GM19455 (cell line): ENCODE measurements at regions not wholly inside any gene's neighbourhood (a gene's known extent, or its start where the extent isn't known, plus 50 kb on each side); places are given as distances from the start of the nearest gene placed in this dataset.

Experiments
- ATAC-seq: cut with Tn5 transposase; IDR thresholded peaks from one replicate; pipeline ENCODE4 v1.9.1; 2021; ENCODE audit not compliant: unreplicated experiment

DNA sequence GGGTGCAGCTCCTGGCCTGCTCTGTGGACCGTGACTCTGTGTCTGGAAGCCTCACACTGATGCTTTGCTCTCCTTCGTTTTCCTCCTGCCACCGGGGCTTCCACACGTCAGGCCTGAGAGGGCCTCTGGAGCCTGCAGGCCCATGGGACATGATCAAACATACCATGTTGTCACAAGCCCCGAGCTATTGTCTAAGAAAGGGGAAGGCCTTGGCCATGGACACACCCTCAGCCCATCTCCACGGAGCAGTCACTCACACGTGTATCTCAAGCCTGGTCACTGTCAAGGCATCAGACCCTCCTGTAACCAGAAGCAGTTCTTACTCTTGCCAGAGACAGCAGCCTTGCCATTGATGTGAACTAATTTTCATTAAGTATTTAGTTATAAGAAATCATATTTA lies 814.1 kb upstream of the SALL3 start:
- no peak for ATAC-seq

GRCh38 chr18:78168526-78168925 lies 811.1 kb upstream of the SALL3 start:
- no peak for ATAC-seq

- no peak for ATAC-seq
These were observed 810.3 kb upstream of the SALL3 start for GRCh38 chr18:78169174-78169864.

GRCh38 chr18:78171954-78172353 lies 807.7 kb upstream of the SALL3 start:
- no peak for ATAC-seq

- no peak for ATAC-seq
These were observed 804.9 kb upstream of the SALL3 start for GRCh38 chr18:78174737-78175136.

GRCh38 chr18:78178812-78179211 lies 800.8 kb upstream of the SALL3 start:
- no peak for ATAC-seq

DNA sequence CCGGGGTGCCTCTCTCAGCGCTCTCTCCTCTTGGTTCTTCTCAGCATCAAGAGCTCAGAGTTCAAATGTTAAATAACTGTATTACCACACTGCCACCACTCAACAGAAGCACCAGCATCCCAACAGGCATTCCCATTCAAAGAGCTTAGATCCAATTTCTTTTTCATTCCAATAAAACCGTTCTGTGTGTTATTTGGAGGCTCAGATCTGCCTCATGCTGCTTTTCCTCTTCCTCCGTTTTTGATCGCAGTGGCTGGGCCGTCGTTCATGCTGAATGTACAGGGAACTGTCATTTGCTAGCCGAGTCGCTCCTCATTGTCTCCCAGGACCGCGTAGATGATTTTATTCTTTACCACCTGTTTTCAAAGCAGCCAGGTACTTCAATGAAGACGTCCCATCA lies 798.9 kb upstream of the SALL3 start:
- no peak for ATAC-seq

DNA sequence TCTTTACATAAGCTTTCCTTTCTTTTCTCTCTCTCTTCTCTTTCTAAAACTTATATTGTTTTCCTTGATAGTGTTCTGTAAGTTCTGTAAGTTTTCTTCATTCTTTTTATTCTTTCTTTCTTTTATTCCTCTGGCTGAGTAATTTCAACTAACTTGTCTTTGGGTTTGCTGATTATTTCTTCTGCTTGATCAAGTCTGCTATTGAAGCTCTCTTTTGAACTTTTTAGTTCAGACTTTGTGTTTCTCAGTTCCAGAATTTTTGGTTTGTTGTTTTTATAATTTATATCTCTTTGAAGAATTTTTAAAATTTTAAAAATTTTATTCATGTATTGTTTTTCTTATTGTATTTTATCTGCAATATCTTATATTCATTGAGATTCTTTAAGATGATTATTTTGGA lies 795.8 kb upstream of the SALL3 start:
- ATAC-seq: no peak

GRCh38 chr18:78191276-78191675 lies 788.3 kb upstream of the SALL3 start:
- ATAC-seq: no peak

GRCh38 chr18:78192054-78192453 lies 787.6 kb upstream of the SALL3 start:
- no peak for ATAC-seq

GRCh38 chr18:78196280-78196679 lies 783.3 kb upstream of the SALL3 start:
- ATAC-seq: no peak

GRCh38 chr18:78199002-78199401 lies 780.6 kb upstream of the SALL3 start:
- ATAC-seq: no peak

DNA sequence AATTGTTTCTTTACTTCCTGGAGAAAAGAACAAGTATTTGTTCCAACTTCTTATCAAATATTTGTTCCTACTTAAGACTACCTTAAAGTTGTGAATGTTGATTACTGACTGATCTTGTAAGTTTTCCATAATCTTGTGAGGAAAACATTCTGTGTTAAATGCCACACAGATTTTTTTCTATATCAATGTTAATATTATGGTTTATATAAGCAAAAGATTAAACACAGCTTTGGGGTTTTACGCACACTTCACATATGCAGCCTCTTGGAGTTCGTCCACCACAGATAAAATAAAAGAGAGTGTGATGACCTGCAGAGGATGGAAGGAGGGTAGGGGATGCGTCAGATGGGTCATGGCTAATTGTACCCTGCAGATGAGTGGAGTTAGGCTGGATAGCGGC lies 780.0 kb upstream of the SALL3 start:
- ATAC-seq: no peak

DNA sequence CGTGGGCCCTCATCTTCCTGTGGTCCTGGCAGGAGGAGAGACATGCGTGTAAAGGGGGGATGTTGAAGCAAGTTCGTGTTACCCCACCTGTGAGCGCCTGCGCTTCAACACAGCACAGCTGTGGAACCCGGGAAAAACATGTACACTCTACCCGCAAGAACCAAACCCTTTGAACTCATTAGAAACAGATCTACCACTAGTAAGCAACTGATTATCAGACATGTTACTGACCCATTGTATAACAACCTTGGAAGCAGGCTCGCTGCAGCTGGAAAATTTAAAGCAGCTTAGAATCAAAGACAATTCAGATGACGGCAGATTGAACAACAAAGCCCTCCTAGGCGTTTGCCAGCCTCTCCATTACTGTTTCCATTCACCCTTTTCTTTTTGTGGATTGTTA lies 771.7 kb upstream of the SALL3 start:
- no peak for ATAC-seq

GRCh38 chr18:78208461-78208860 lies 771.2 kb upstream of the SALL3 start:
- ATAC-seq: no peak

- no peak for ATAC-seq
These were observed 766.1 kb upstream of the SALL3 start for GRCh38 chr18:78213361-78213994.

DNA sequence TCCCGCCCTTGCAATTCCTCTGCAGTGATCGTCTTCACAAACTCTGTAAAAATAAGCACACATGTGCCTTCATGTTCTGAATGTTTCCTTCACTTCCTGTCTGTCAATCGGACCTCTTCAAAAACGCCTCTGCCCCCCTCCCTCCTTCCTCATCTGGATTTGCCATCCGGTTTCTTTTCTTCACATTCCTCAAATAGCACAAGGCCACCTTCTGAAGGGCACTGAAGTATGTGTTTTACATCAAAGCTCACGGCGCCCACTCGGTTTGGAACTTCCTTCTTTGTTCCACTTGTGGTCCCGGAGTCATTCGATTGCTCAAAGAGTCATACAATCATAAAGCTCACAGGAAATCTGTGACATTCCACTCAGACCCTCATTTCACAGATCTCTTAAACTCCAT lies 758.1 kb upstream of the SALL3 start:
- no peak for ATAC-seq

DNA sequence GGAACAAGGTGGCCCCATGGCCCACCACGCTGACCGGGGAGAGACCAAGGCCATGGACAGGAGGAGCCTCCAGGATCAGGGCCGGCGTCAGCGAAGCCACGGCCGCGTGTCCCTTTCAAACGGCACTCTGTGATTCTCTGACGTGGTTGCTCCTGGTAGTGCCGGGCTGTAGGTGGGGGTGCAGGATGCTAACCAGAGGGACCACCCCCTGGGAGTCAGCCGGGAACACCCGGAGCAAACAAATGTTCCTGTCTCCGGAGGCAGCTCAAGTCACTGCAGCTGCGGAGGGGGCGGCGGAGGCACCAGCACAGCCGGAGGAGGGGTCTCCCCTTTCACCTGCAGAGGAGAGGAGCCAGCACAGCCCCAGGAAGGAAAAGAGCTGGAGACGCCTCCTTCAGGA lies 750.6 kb upstream of the SALL3 start:
- ATAC-seq: no peak

GRCh38 chr18:78230911-78231310 lies 748.7 kb upstream of the SALL3 start:
- no peak for ATAC-seq

GRCh38 chr18:78232196-78232595 lies 747.4 kb upstream of the SALL3 start:
- no peak for ATAC-seq

GRCh38 chr18:78237864-78238263 lies 741.8 kb upstream of the SALL3 start:
- ATAC-seq: no peak

- ATAC-seq: no peak
These were observed 741.1 kb upstream of the SALL3 start for GRCh38 chr18:78238404-78239089.
